ENCODE measurements at regions not wholly inside any gene's neighbourhood (a gene's known extent, or its start where the extent isn't known, plus 50 kb on each side); places are given as distances from the start of the nearest gene placed in this dataset.

- TF ChIP-seq EZH2 (IDR thresholded peaks at IDR 0.05; ENCODE audit: low read depth, unreplicated experiment): no peak
- TF ChIP-seq CTCF (conservative IDR thresholded peaks at IDR 0.05; ENCODE audit: low read depth in 2 of 2): no peak
- no peak for TF ChIP-seq REST (IDR thresholded peaks at IDR 0.05; ENCODE audit: unreplicated experiment)
- TF ChIP-seq POLR2AphosphoS5 (IDR thresholded peaks at IDR 0.05; ENCODE audit: low read depth): no peak
Observed at GRCh38 chr4:15314974-15315373, 112.9 kb upstream of the C1QTNF7 start.
